KMS-11 (cell line): ENCODE measurements at regions not wholly inside any gene's neighbourhood (a gene's known extent, or its start where the extent isn't known, plus 50 kb on each side); places are given as distances from the start of the nearest gene placed in this dataset.

Experiments
- H2AFZ ChIP-seq: fragments of 200-600 bp; sonication (generic); 2 replicates; pipeline ENCODE4 v1.6.1; 2016; ENCODE audit warnings: antibody characterized with exemption, mixed run types, low read depth
- H3K27ac ChIP-seq: fragments of 200-600 bp; sonication (generic); 2 replicates; pipeline ENCODE4 v1.6.1; 2016; ENCODE audit warnings: mild to moderate bottlenecking, mixed run types
- H3K27me3 ChIP-seq: fragments of 200-600 bp; sonication (generic); 2 replicates; pipeline ENCODE4 v1.6.1; 2017; ENCODE audit warnings: mild to moderate bottlenecking, low read depth, mixed run types, moderate library complexity; ENCODE audit not compliant: insufficient read depth
- H3K36me3 ChIP-seq: fragments of 200-600 bp; sonication (generic); 2 replicates; pipeline ENCODE4 v1.6.1; 2017; ENCODE audit warnings: mild to moderate bottlenecking, mixed run types; ENCODE audit not compliant: insufficient read depth
- H3K4me1 ChIP-seq: fragments of 200-600 bp; sonication (generic); 2 replicates; pipeline ENCODE4 v1.6.1; 2016; ENCODE audit warnings: mild to moderate bottlenecking, low read depth, mixed run types; ENCODE audit not compliant: poor library complexity, severe bottlenecking
- H3K4me2 ChIP-seq: fragments of 200-600 bp; sonication (generic); 2 replicates; pipeline ENCODE4 v1.7.0; 2016; ENCODE audit warnings: mild to moderate bottlenecking, mixed run types
- H3K4me3 ChIP-seq: fragments of 200-600 bp; sonication (generic); IDR thresholded peaks from 2 replicates; pipeline ENCODE4 v1.6.1; 2017; ENCODE audit warnings: low read depth, low read length, mixed read lengths; ENCODE audit not compliant: insufficient read depth
- H3K79me2 ChIP-seq: fragments of 200-600 bp; sonication (generic); 2 replicates; pipeline ENCODE4 v1.6.1; 2016; ENCODE audit warnings: low read depth, mixed run types; ENCODE audit not compliant: insufficient read depth
- H3K9ac ChIP-seq: fragments of 200-600 bp; sonication (generic); 2 replicates; pipeline ENCODE4 v1.6.1; 2016; ENCODE audit warnings: mild to moderate bottlenecking, mixed run types
- H4K20me1 ChIP-seq: fragments of 200-600 bp; sonication (generic); 2 replicates; pipeline ENCODE4 v1.6.1; 2016; ENCODE audit warnings: mild to moderate bottlenecking, mixed run types; ENCODE audit not compliant: insufficient read depth
- TF ChIP-seq, protein P1 (sequence below): fragments of 200-600 bp; sonication (generic); conservative IDR thresholded peaks from 2 replicates; pipeline ENCODE4 v1.6.1; 2017; ENCODE audit warnings: low read depth, mild to moderate bottlenecking, antibody characterized with exemption, low read length, moderate library complexity, mixed read lengths

DNA sequence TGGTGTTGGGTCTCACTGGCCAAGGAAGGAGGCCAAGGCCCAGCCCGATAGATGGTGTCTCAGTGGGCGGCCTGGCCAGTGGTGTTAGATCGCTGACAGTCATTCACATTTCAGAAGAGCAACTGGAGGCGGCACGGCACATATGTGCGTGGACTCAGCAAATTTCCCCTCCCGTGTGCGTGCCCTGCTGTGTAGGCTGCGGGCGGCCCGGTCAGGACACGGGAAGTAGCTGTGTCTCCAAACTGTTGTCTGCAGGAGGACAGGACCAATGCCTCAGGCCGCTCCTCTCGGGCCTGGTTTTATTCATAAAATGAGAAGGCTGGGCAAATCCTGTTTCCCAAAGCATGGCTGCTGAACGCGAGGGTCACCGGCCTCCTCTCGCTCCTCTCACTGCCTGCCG is 711.7 kb downstream of the BRD1 start:
- no peak overlapping the region for H3K4me2 ChIP-seq
- no peaks in the 10 kb centered on the region for H3K79me2 ChIP-seq
- H3K27me3 ChIP-seq = no peaks in the 10 kb centered on the region
- TF ChIP-seq, protein P1, sequence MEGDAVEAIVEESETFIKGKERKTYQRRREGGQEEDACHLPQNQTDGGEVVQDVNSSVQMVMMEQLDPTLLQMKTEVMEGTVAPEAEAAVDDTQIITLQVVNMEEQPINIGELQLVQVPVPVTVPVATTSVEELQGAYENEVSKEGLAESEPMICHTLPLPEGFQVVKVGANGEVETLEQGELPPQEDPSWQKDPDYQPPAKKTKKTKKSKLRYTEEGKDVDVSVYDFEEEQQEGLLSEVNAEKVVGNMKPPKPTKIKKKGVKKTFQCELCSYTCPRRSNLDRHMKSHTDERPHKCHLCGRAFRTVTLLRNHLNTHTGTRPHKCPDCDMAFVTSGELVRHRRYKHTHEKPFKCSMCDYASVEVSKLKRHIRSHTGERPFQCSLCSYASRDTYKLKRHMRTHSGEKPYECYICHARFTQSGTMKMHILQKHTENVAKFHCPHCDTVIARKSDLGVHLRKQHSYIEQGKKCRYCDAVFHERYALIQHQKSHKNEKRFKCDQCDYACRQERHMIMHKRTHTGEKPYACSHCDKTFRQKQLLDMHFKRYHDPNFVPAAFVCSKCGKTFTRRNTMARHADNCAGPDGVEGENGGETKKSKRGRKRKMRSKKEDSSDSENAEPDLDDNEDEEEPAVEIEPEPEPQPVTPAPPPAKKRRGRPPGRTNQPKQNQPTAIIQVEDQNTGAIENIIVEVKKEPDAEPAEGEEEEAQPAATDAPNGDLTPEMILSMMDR = no peak
- no peaks in the 10 kb centered on the region for H4K20me1 ChIP-seq
- H3K4me3 ChIP-seq = no peak overlapping the region
- no peak overlapping the region for H3K9ac ChIP-seq
- no peaks in the 10 kb centered on the region for H3K4me1 ChIP-seq
- no peak overlapping the region for H3K27ac ChIP-seq
- H2AFZ ChIP-seq = no peak overlapping the region
- H3K36me3 ChIP-seq = no peaks in the 10 kb centered on the region

- TF ChIP-seq, protein P1 = no peak
- Histone ChIP-seq H3K79me2 (no peaks in the 10 kb centered on the region), H4K20me1 (no peaks in the 10 kb centered on the region), H3K4me1 (no peaks in the 10 kb centered on the region), H3K27me3 (no peaks in the 10 kb centered on the region), H3K27ac (no peak overlapping the region), H3K36me3 (no peaks in the 10 kb centered on the region), H3K9ac (no peak overlapping the region), H3K4me3 (no peak overlapping the region), H3K4me2 (no peak overlapping the region), H2AFZ (no peak overlapping the region)
Observed at GRCh38 chr22:49115197-49115596, 712.5 kb downstream of the BRD1 start.

DNA sequence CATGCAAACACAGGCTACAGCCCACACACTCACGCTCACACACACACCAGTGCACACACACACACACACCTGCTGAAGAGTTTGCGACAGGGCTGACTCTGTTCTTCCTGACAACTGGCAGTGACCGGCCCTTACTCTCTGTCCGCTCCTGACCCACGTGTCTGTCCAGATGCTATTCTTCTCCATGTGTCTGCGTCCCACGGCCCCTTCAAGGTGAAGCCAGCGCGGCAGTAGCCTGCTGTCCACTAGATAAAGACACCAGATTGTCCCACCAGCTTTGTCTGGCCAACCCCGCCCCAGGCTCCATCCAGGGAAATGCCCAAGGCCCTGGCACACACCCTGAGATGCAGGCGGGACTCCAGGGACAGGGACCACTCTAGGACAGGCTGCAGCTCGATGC is 713.9 kb downstream of the BRD1 start:
- Histone ChIP-seq H4K20me1 (no peaks in the 10 kb centered on the region), H3K27me3 (no peaks in the 10 kb centered on the region), H3K9ac (no peak overlapping the region), H3K4me2 (no peak overlapping the region), H3K4me3 (no peak overlapping the region), H3K4me1 (no peaks in the 10 kb centered on the region), H2AFZ (no peak overlapping the region), H3K36me3 (no peaks in the 10 kb centered on the region), H3K79me2 (no peaks in the 10 kb centered on the region), H3K27ac (no peak overlapping the region)
- TF ChIP-seq, protein P1 = no peak

DNA sequence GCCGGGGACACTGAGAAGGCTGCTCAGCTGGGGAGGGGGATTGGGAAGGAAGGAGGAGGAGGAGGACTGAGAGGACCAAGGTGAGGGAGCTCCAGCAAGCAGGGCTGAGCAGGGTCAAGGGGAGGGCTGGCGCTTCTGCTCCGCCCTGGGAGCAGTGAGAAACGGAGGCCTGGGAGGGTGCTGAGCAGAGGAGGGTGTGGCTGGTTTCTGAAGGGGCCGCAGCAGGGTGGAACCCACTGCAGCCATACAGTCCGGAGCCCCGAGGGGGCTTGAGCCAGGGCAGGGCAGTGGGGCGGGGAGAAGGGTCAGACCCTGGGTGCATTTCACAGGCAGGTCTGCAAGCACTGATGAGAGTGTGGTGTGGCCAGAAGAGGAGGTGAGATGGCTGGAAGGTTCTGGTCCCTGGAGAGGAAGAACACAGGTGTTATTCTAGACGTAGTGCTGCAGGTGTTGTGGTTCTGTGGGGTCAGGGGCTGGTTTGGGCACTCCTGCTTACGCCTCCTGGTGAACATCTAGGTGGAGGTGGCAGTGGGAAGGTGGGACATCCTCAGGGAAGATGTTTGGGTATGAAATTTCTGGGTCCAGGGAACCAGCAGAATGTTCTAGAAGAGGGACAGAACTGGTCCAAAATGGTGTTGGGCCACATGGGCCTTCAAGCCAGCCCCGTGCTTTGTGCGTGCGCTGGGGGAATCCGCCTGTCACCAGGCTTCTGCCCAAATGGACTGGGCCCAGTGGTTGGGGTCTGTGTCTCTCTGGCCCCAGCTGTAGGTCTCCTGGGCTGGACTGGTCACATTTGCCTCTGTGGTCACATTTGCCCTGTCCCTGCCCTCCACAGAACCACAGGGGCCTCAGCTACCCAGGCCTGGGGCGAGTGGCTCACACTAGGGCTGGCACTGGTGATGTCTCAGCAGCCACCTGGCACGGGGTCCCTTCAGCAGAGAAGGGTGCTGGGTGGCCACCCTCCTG is 714.7 kb downstream of the BRD1 start:
- H3K9ac ChIP-seq = no peak overlapping the region
- TF ChIP-seq, protein P1 = no peak
- no peaks in the 10 kb centered on the region for H3K79me2 ChIP-seq
- H3K27ac ChIP-seq = no peak overlapping the region
- no peaks in the 10 kb centered on the region for H3K36me3 ChIP-seq
- no peaks in the 10 kb centered on the region for H3K4me1 ChIP-seq
- no peak overlapping the region for H3K4me2 ChIP-seq
- no peak overlapping the region for H2AFZ ChIP-seq
- no peaks in the 10 kb centered on the region for H4K20me1 ChIP-seq
- no peak overlapping the region for H3K4me3 ChIP-seq
- H3K27me3 ChIP-seq = no peaks in the 10 kb centered on the region
